Mucosa of rectum (tissue), 2 donors: ENCODE measurements at regions not wholly inside any gene's neighbourhood (a gene's known extent, or its start where the extent isn't known, plus 50 kb on each side); places are given as distances from the start of the nearest gene placed in this dataset.
"Not testable (repeated sequence)": the region's sequence is repeated elsewhere in the genome, so short reads cannot be mapped to it uniquely, and the experiment has no call there.

Experiments
- H3K27ac ChIP-seq, 2 donors: one replicate each; pipeline ENCODE4 v1.7.0; 2013; ENCODE audit warnings: inconsistent platforms in 2 of 2, low read depth in 2 of 2, low read length in 2 of 2
- H3K27me3 ChIP-seq, 2 donors: one replicate each; pipeline ENCODE4 v1.7.0; 2013; ENCODE audit warnings: low read length in 2 of 2; ENCODE audit not compliant: control insufficient read depth in 2 of 2, insufficient read depth in 2 of 2
- H3K36me3 ChIP-seq, 2 donors: one replicate each; pipeline ENCODE4 v1.7.0; 2013; ENCODE audit warnings: low read length in 2 of 2; ENCODE audit not compliant: control insufficient read depth in 2 of 2, insufficient read depth in 2 of 2
- H3K4me1 ChIP-seq, 2 donors: one replicate each; pipeline ENCODE4 v1.7.0; 2013; ENCODE audit warnings: low read length in 2 of 2, mild to moderate bottlenecking in 1 of 2; ENCODE audit not compliant: control insufficient read depth in 2 of 2, insufficient read depth in 2 of 2
- H3K4me3 ChIP-seq, 2 donors: one replicate each; pipeline ENCODE4 v1.7.0; 2013; ENCODE audit warnings: low read length in 2 of 2
- H3K9ac ChIP-seq, 2 donors: one replicate each; pipeline ENCODE4 v1.7.0; 2013; ENCODE audit warnings: low read length in 2 of 2, low read depth in 1 of 2, mild to moderate bottlenecking in 1 of 2
- H3K9me3 ChIP-seq, 2 donors: one replicate each; pipeline ENCODE4 v1.7.0; 2013; ENCODE audit warnings: low read length in 2 of 2; ENCODE audit not compliant: control insufficient read depth in 2 of 2
- donor health status: healthy.
- donor health status: Normal muscosa, but diverticular disease.

GRCh38 chr2:16088035-16088801 lies 147.9 kb downstream of the MYCN start:
- Histone ChIP-seq H3K4me1 (no peaks in the 10 kb centered on the region), H3K9me3 (no peaks in the 10 kb centered on the region), H3K9ac (no peak overlapping the region), H3K27me3 (no peaks in the 10 kb centered on the region), H3K27ac (no peak overlapping the region), H3K36me3 (no peaks in the 10 kb centered on the region), H3K4me3 (no peak overlapping the region)

GRCh38 chr2:16086136-16086535 lies 145.8 kb downstream of the MYCN start:
- H3K4me3 ChIP-seq, H3K27me3 ChIP-seq, H3K9ac ChIP-seq, H3K4me1 ChIP-seq, H3K9me3 ChIP-seq, H3K36me3 ChIP-seq, H3K27ac ChIP-seq: not testable (repeated sequence)

- Histone ChIP-seq H3K4me1 (no peaks in the 10 kb centered on the region), H3K4me3 (no peak overlapping the region), H3K27ac (no peak overlapping the region), H3K27me3 (no peaks in the 10 kb centered on the region), H3K9me3 (no peaks in the 10 kb centered on the region), H3K36me3 (no peaks in the 10 kb centered on the region), H3K9ac (no peak overlapping the region)
Measured at GRCh38 chr2:16085073-16085472, 144.7 kb downstream of the MYCN start.

- H3K4me3 ChIP-seq, result no peak overlapping the region
- H3K27ac ChIP-seq, result no peak overlapping the region
- no peaks in the 10 kb centered on the region for H3K9me3 ChIP-seq
- no peaks in the 10 kb centered on the region for H3K27me3 ChIP-seq
- no peak overlapping the region for H3K9ac ChIP-seq
- H3K36me3 ChIP-seq, result no peaks in the 10 kb centered on the region
- H3K4me1 ChIP-seq, result no peaks in the 10 kb centered on the region
Measured at GRCh38 chr2:16084274-16084673, 143.9 kb downstream of the MYCN start.

- H3K9me3 ChIP-seq, result no peaks in the 10 kb centered on the region
- H3K36me3 ChIP-seq, result no peaks in the 10 kb centered on the region
- no peak overlapping the region for H3K9ac ChIP-seq
- H3K27ac ChIP-seq, result no peak overlapping the region
- H3K4me1 ChIP-seq, result no peaks in the 10 kb centered on the region
- H3K27me3 ChIP-seq, result no peaks in the 10 kb centered on the region
- no peak overlapping the region for H3K4me3 ChIP-seq
Measured at GRCh38 chr2:16082276-16082675, 141.9 kb downstream of the MYCN start.

GRCh38 chr2:16081316-16082200 lies 141.2 kb downstream of the MYCN start:
- H3K27me3 ChIP-seq, result no peaks in the 10 kb centered on the region
- H3K9ac ChIP-seq, result no peak overlapping the region
- no peak overlapping the region for H3K4me3 ChIP-seq
- H3K9me3 ChIP-seq, result no peaks in the 10 kb centered on the region
- H3K4me1 ChIP-seq, result no peaks in the 10 kb centered on the region
- H3K27ac ChIP-seq, result no peak overlapping the region
- no peaks in the 10 kb centered on the region for H3K36me3 ChIP-seq

- no peaks in the 10 kb centered on the region for H3K27me3 ChIP-seq
- H3K9me3 ChIP-seq, result no peaks in the 10 kb centered on the region
- no peak overlapping the region for H3K9ac ChIP-seq
- no peak overlapping the region for H3K27ac ChIP-seq
- H3K4me1 ChIP-seq, result no peaks in the 10 kb centered on the region
- H3K4me3 ChIP-seq, result no peak overlapping the region
- no peaks in the 10 kb centered on the region for H3K36me3 ChIP-seq
Measured at GRCh38 chr2:16080516-16080915, 140.2 kb downstream of the MYCN start.

GRCh38 chr2:16080071-16080470 lies 139.7 kb downstream of the MYCN start:
- Histone ChIP-seq H3K4me3 (no peak overlapping the region), H3K27me3 (no peaks in the 10 kb centered on the region), H3K36me3 (no peaks in the 10 kb centered on the region), H3K4me1 (no peaks in the 10 kb centered on the region), H3K9me3 (no peaks in the 10 kb centered on the region), H3K27ac (no peak overlapping the region), H3K9ac (no peak overlapping the region)

GRCh38 chr2:16079637-16080036 lies 139.3 kb downstream of the MYCN start:
- no peak overlapping the region for H3K9ac ChIP-seq
- no peaks in the 10 kb centered on the region for H3K36me3 ChIP-seq
- no peaks in the 10 kb centered on the region for H3K27me3 ChIP-seq
- no peaks in the 10 kb centered on the region for H3K9me3 ChIP-seq
- no peak overlapping the region for H3K4me3 ChIP-seq
- H3K27ac ChIP-seq, result no peak overlapping the region
- H3K4me1 ChIP-seq, result no peaks in the 10 kb centered on the region

GRCh38 chr2:16077601-16078000 lies 137.3 kb downstream of the MYCN start:
- Histone ChIP-seq H3K9ac (no peak overlapping the region), H3K27me3 (no peaks in the 10 kb centered on the region), H3K4me1 (no peaks in the 10 kb centered on the region), H3K4me3 (no peak overlapping the region), H3K9me3 (no peaks in the 10 kb centered on the region), H3K27ac (no peak overlapping the region), H3K36me3 (no peaks in the 10 kb centered on the region)
